Calu3 (cell line): ENCODE measurements at regions not wholly inside any gene's neighbourhood (a gene's known extent, or its start where the extent isn't known, plus 50 kb on each side); places are given as distances from the start of the nearest gene placed in this dataset.
"Not testable (repeated sequence)": the region's sequence is repeated elsewhere in the genome, so short reads cannot be mapped to it uniquely, and the experiment has no call there.

Experiments
- BruUV-seq: library from RNA; stranded (reverse); fragments of 400-500 nt; replicated peaks from 2 replicates; lab custom pipeline; 2021; lab: Mats Ljungman, UMichigan
- CTCF ChIA-PET: fragments of 300-600 bp; sonication (Branson Sonifier 250); formaldehyde crosslinking; loops from one replicate; lab custom pipeline; 2022; ENCODE audit warnings: antibody characterized with exemption; lab: Charles Lee
- DNase-seq: peaks from one replicate; pipeline ENCODE4 v3.0.0; 2022
- H3K27ac Mint-ChIP-seq: one replicate; pipeline ENCODE4 v1.8.0; 2022; ENCODE audit warnings: mixed read lengths; ENCODE audit not compliant: unreplicated experiment
- H3K27me3 Mint-ChIP-seq: one replicate; pipeline ENCODE4 v1.8.0; 2022; ENCODE audit warnings: mixed read lengths; ENCODE audit not compliant: unreplicated experiment
- H3K36me3 Mint-ChIP-seq: one replicate; pipeline ENCODE4 v1.8.0; 2022; ENCODE audit warnings: mild to moderate bottlenecking, moderate library complexity, mixed read lengths; ENCODE audit not compliant: insufficient read depth, unreplicated experiment
- H3K4me1 Mint-ChIP-seq: one replicate; pipeline ENCODE4 v1.8.0; 2022; ENCODE audit warnings: mild to moderate bottlenecking, low read depth, mixed read lengths; ENCODE audit not compliant: unreplicated experiment
- H3K4me3 Mint-ChIP-seq: one replicate; pipeline ENCODE4 v1.8.0; 2022; ENCODE audit warnings: mild to moderate bottlenecking, low read depth, moderate library complexity, mixed read lengths; ENCODE audit not compliant: unreplicated experiment
- H3K9me3 Mint-ChIP-seq: one replicate; pipeline ENCODE4 v1.8.0; 2022; ENCODE audit warnings: low read depth, mixed read lengths; ENCODE audit not compliant: unreplicated experiment
- intact Hi-C: fragments of 100-400 bp; cut with micrococcal nuclease; formaldehyde crosslinking; loops from one replicate; pipeline ENCODE4 v1.10.0; 2022; ENCODE audit not compliant: unreplicated experiment
- TF ChIP-seq, protein P1 (sequence below): fragments of 200-600 bp; IDR thresholded peaks from one replicate; pipeline ENCODE4 v1.8.0; 2022; ENCODE audit warnings: antibody characterized with exemption; ENCODE audit not compliant: unreplicated experiment

DNA sequence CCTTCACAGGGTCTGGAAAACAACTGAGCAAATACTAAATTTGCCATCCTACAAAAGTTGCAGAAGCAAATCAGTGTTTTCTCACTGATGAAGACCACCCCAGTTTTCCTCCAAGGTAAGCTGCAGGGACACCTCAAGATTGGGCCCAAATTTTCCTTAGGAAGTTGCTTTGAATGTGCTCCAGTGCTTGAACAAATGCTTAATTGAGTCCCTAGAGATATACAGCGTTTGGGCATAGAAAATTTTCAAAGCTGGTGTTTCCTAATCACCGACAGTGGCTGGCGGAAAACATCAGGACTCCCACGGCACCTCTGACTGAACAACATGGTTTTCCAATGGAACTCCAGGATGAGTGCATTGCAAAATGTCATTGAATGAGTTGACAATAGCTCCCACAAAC lies 92.5 kb upstream of the HMGA2 start:
- Mint-ChIP-seq H3K27me3 (peaks cover 54% of the 10 kb centered on the region), H3K4me3 (no peak overlapping the region), H3K27ac (no peak overlapping the region), H3K9me3 (no peaks in the 10 kb centered on the region), H3K4me1 (no peaks in the 10 kb centered on the region), H3K36me3 (peaks cover 7% of the 10 kb centered on the region)
- CTCF ChIA-PET = interaction anchor here (0.9 to 1.5 kb wide), 2 partner anchors 36 to 378 kb away, joined by 4 read pairs; no protein-coding TSS in a partner anchor
- no TSS peak for BruUV-seq
- DNase-seq = no peak
- TF ChIP-seq, protein P1, sequence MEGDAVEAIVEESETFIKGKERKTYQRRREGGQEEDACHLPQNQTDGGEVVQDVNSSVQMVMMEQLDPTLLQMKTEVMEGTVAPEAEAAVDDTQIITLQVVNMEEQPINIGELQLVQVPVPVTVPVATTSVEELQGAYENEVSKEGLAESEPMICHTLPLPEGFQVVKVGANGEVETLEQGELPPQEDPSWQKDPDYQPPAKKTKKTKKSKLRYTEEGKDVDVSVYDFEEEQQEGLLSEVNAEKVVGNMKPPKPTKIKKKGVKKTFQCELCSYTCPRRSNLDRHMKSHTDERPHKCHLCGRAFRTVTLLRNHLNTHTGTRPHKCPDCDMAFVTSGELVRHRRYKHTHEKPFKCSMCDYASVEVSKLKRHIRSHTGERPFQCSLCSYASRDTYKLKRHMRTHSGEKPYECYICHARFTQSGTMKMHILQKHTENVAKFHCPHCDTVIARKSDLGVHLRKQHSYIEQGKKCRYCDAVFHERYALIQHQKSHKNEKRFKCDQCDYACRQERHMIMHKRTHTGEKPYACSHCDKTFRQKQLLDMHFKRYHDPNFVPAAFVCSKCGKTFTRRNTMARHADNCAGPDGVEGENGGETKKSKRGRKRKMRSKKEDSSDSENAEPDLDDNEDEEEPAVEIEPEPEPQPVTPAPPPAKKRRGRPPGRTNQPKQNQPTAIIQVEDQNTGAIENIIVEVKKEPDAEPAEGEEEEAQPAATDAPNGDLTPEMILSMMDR = no peak
- intact Hi-C loops = no loop called here

DNA sequence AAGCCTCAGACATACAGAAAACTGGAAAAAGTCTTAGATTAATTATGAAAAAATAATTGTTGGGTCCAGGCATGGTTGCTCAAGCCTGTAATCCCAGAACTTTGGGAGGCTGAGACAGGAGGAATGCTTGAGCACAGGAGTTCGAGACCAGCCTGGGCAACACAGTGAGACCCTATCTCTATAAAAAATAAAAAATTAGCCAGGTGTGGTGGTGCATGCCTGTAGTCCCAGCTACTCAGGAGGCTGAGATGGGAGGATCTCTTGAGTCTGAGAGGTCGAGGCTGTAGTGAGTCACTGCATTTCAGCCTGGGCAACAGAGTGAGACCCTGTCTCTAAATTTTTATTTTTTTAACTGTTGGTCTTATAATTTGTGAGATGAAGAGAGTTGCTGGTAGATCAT lies 90.6 kb upstream of the HMGA2 start:
- H3K36me3 Mint-ChIP-seq, H3K4me1 Mint-ChIP-seq, intact Hi-C loops, H3K9me3 Mint-ChIP-seq, BruUV-seq, CTCF ChIA-PET, DNase-seq, H3K27ac Mint-ChIP-seq, H3K4me3 Mint-ChIP-seq: not testable (repeated sequence)
- H3K27me3 Mint-ChIP-seq = peaks cover 53% of the 10 kb centered on the region

DNA sequence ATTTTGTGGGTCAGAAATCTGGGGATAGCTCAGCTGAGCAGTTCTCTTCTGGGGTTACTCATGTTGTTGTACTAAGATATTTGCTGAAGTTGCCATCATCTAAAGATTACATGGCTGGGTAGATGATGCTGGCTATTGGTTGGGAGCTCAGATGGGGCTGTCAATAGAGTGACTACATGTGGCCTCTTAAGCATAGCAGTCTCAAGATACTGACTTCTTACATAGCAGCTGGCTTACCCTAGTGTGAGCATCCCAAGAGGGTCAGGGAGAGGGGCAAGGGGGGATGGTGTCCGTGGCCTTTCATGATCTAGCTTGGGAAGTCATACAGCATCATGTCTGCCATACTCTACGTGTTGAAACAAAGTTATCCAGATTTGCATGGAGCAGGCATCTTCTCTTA lies 90.1 kb upstream of the HMGA2 start:
- CTCF ChIA-PET = no interaction called here
- Mint-ChIP-seq H3K27ac (no peak overlapping the region), H3K27me3 (peaks cover 48% of the 10 kb centered on the region), H3K36me3 (peaks cover 4% of the 10 kb centered on the region), H3K4me3 (no peak overlapping the region), H3K9me3 (no peaks in the 10 kb centered on the region), H3K4me1 (no peaks in the 10 kb centered on the region)
- no TSS peak for BruUV-seq
- DNase-seq = no peak
- TF ChIP-seq, protein P1 = no peak
- intact Hi-C loops = no loop called here

DNA sequence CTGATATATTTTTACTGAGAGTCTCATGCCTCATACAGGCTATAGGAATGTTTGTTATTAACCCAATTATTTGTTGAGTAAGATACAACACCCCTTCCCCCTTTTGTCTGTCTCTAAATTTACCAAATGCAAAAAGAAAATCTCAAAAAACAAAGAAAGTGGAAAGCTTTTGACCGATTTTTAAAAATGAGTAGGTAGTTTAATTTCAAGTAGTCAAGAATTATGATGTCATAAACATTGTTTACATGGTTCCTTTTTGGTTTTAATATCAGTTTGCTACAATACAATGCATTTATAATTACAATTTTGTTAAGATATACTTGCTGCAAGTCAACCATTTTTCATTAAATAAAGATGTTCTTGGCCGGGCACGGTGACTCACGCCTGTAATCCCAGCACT lies 84.7 kb upstream of the HMGA2 start:
- peaks cover 41% of the 10 kb centered on the region for H3K27me3 Mint-ChIP-seq
- CTCF ChIA-PET = no interaction called here
- DNase-seq = no peak
- intact Hi-C loops = no loop called here
- TF ChIP-seq, protein P1 = no peak
- no peaks in the 10 kb centered on the region for H3K9me3 Mint-ChIP-seq
- H3K36me3 Mint-ChIP-seq = peaks cover 21% of the 10 kb centered on the region
- BruUV-seq = no TSS peak
- H3K27ac Mint-ChIP-seq = no peak overlapping the region
- H3K4me3 Mint-ChIP-seq = no peak overlapping the region
- peaks cover 8% of the 10 kb centered on the region for H3K4me1 Mint-ChIP-seq

DNA sequence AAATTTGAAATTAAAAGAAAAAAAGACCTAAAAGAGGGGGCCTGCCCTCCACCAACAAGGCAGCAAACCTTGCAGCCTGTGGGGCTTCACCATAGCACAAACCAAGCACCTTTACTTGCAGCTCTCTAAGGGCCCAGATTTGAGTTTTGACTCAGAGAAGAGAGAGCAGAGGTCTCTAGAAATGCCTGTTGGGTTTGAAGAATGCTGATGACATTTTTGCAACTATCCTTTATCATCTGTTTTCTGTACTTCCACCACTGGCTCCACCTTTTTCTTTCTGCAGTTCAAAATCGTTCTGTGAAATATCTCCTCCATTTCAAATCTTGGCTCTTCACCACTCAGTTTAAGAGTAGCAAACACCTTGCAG lies 83.8 kb upstream of the HMGA2 start:
- no peak for DNase-seq
- TF ChIP-seq, protein P1 = no peak
- Mint-ChIP-seq H3K27me3 (peaks cover 35% of the 10 kb centered on the region), H3K36me3 (peaks cover 21% of the 10 kb centered on the region), H3K9me3 (no peaks in the 10 kb centered on the region), H3K27ac (no peak overlapping the region), H3K4me1 (peaks cover 8% of the 10 kb centered on the region), H3K4me3 (peak overlapping the region; percentile 97)
- intact Hi-C loops = no loop called here
- CTCF ChIA-PET = no interaction called here
- no TSS peak for BruUV-seq
